Inflammatory macrophage (primary cell): ENCODE measurements at regions not wholly inside any gene's neighbourhood (a gene's known extent, or its start where the extent isn't known, plus 50 kb on each side); places are given as distances from the start of the nearest gene placed in this dataset.
"Not testable (repeated sequence)": the region's sequence is repeated elsewhere in the genome, so short reads cannot be mapped to it uniquely, and the experiment has no call there.

Source experiments
- DNase-seq, 2 donors: peaks; one replicate each; pipeline ENCODE4 v3.0.0-alpha.2; 2020 to 2022

- DNase-seq: no peak
Measured at GRCh38 chr10:53521046-53521445, 748.5 kb upstream of the MBL2 start.

- no peak for DNase-seq
Measured at GRCh38 chr10:53508197-53508596, 735.6 kb upstream of the MBL2 start.

GRCh38 chr10:53504492-53504891, 731.9 kb upstream of the MBL2 start:
- not testable (repeated sequence) for DNase-seq

GRCh38 chr10:53491774-53492173, 719.2 kb upstream of the MBL2 start:
- DNase-seq: no peak

- DNase-seq: no peak
Measured at GRCh38 chr10:53490553-53490952, 718.0 kb upstream of the MBL2 start.

- DNase-seq: no peak
Measured at GRCh38 chr10:53489335-53490182, 717.0 kb upstream of the MBL2 start.

- DNase-seq: no peak
Measured at GRCh38 chr10:53487019-53487983, 714.7 kb upstream of the MBL2 start.

- DNase-seq: not testable (repeated sequence)
Measured at GRCh38 chr10:53485422-53485821, 712.8 kb upstream of the MBL2 start.

GRCh38 chr10:53479365-53479764, 706.8 kb upstream of the MBL2 start:
- DNase-seq: no peak

- DNase-seq: no peak
Measured at GRCh38 chr10:53477313-53477675, 704.7 kb upstream of the MBL2 start.

GRCh38 chr10:53476650-53477312, 704.2 kb upstream of the MBL2 start:
- no peak for DNase-seq

- DNase-seq: no peak
Measured at GRCh38 chr10:53469383-53469782, 696.8 kb upstream of the MBL2 start.

- no peak for DNase-seq
Measured at GRCh38 chr10:53463539-53463938, 691.0 kb upstream of the MBL2 start.

GRCh38 chr10:53458007-53458406, 685.4 kb upstream of the MBL2 start:
- DNase-seq: no peak

GRCh38 chr10:53453196-53453595, 680.6 kb upstream of the MBL2 start:
- DNase-seq: no peak

GRCh38 chr10:53447576-53447975, 675.0 kb upstream of the MBL2 start:
- no peak for DNase-seq

GRCh38 chr10:53441843-53442242, 669.3 kb upstream of the MBL2 start:
- DNase-seq: no peak

- no peak for DNase-seq
Measured at GRCh38 chr10:53440601-53441000, 668.0 kb upstream of the MBL2 start.

GRCh38 chr10:53439075-53439474, 666.5 kb upstream of the MBL2 start:
- not testable (repeated sequence) for DNase-seq

- no peak for DNase-seq
Measured at GRCh38 chr10:53434413-53434812, 661.8 kb upstream of the MBL2 start.

GRCh38 chr10:53432035-53432434, 659.5 kb upstream of the MBL2 start:
- DNase-seq: no peak

GRCh38 chr10:53430974-53431373, 658.4 kb upstream of the MBL2 start:
- DNase-seq: no peak
